HFF-Myc (cell line): ENCODE measurements at regions not wholly inside any gene's neighbourhood (a gene's known extent, or its start where the extent isn't known, plus 50 kb on each side); places are given as distances from the start of the nearest gene placed in this dataset.

Experiments used
- DNase-seq: peaks from one replicate; pipeline ENCODE4 v3.0.0-alpha.2; 2011; ENCODE audit warnings: low read depth; ENCODE audit errors: extremely low read depth
- H3K4me3 ChIP-seq: replicated peaks from 2 replicates; pipeline ENCODE4 v1.5.1; 2011; ENCODE audit warnings: low read depth, mild to moderate bottlenecking, control low read depth, low read length
- TF ChIP-seq, protein P1 (sequence below): IDR thresholded peaks from 2 replicates; pipeline ENCODE4 v1.5.1; 2012; ENCODE audit warnings: mild to moderate bottlenecking, low read depth, low read length, control low read depth; ENCODE audit errors: missing control alignments

DNA sequence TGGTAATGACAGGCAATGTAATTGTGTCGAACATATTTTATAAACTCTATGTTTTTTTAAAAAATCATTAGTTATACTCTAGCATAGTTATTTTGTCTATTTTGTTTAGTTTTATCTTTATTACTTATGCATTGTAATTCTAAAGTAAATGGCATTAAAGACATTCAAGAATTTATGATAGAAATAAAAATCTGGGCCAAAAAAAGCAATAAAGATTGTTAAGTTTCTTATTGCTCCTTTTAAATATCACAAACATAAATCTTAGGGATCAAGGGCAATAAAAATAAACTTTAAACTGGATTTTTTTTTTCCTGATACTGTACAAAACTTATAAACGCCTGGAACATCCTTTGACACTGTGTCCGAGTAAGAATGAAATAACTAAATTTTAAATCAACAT lies 931.5 kb upstream of the EYS start:
- TF ChIP-seq, protein P1, sequence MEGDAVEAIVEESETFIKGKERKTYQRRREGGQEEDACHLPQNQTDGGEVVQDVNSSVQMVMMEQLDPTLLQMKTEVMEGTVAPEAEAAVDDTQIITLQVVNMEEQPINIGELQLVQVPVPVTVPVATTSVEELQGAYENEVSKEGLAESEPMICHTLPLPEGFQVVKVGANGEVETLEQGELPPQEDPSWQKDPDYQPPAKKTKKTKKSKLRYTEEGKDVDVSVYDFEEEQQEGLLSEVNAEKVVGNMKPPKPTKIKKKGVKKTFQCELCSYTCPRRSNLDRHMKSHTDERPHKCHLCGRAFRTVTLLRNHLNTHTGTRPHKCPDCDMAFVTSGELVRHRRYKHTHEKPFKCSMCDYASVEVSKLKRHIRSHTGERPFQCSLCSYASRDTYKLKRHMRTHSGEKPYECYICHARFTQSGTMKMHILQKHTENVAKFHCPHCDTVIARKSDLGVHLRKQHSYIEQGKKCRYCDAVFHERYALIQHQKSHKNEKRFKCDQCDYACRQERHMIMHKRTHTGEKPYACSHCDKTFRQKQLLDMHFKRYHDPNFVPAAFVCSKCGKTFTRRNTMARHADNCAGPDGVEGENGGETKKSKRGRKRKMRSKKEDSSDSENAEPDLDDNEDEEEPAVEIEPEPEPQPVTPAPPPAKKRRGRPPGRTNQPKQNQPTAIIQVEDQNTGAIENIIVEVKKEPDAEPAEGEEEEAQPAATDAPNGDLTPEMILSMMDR: no peak
- DNase-seq: no peak
- no peak overlapping the region for H3K4me3 ChIP-seq

DNA sequence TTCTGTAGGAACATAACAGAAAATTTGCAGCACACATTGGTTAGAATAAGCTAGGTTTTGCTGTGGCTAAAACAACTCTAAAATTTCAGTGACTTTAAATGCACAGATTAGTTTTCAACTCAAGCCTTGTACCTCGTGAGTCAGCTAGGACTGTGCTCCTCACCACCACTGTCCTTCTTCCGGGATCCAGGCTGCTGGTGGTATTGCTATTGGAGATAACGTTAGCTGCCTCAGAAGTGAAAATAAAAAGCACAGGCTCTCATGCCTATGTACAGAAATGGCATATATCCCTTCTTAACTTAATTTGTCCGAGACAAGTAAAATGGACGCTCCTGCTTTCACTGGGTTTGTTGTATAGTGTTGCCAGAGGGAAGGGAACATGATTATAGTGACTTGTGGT lies 931.1 kb upstream of the EYS start:
- TF ChIP-seq, protein P1: no peak
- DNase-seq: no peak
- H3K4me3 ChIP-seq: no peak overlapping the region

DNA sequence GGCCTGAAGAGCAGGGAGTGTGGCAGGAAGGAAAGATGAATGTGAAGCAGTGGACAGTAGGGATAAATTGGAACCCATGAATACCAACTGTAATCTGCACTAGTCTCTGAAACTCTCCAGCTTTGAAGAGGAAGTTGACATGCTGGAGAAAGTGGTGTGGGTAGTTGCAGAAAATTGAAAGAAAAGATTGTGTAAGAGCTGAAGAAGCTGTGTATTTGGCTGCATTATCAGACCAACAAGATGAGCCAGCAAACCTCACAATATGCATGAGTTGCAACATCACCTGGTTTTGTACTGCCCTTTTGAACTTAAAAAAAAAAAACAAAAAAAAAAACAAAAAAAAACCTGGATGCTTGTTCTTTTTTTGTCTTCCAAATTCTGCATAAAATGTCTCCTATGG lies 921.9 kb upstream of the EYS start:
- TF ChIP-seq, protein P1: no peak
- H3K4me3 ChIP-seq: no peak overlapping the region
- no peak for DNase-seq

DNA sequence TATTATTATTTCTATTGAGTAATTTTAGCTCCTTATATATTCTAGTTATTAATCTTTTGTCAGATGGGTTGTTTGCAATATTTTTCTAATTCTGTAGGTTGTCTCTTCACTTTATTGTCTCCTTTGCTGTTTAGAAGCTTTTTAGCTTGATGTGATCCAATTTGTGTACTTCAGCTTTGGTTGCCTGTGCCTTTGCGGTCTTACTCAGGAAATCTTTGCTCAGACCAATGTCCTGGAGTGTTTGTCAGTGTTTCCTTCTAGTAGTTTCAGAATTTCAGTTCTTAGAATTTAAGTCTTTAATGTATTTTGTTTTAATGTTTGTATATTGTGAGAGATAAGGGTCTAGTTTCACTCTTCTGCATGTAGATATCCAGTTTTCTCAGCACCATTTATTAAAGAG lies 916.0 kb upstream of the EYS start:
- TF ChIP-seq, protein P1: no peak
- no peak overlapping the region for H3K4me3 ChIP-seq
- no peak for DNase-seq

DNA sequence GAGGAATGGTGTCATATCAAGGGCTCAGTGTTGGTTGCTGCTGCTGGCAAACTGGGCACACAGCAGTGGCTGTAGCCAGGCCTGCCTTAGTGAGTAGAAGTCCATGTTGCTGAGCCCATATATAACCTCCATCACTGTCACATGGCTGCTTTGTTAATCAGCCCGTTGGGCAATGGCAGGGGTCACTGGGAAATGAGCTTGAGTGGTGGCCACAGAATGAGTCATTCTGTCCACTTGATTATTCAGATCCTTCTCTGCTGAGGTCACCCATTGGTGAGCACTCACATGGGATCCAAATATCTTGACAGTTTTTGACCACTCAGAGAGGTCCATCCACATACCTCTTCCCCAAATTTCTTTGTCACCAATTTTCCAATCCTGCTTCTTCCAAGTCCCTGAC lies 898.9 kb upstream of the EYS start:
- no peak overlapping the region for H3K4me3 ChIP-seq
- TF ChIP-seq, protein P1: no peak
- no peak for DNase-seq

DNA sequence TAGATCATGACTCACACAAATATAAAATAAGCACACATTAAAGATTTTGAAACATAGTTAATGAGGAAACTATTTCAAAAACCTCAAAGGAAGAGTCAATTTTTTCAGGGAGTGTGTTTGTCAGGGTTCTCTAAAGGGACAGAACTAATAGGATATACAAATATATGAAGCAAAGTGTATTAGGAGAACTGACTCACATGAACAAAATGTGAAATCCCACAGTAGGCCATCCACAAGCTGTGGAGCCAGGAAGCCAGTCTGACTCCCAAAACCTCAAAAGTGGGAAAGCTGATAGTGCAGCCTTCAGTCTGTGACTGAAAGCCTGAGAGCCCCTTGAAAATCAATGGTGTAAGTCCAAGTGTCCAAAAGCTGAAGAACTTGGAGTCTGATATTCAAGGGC lies 898.0 kb upstream of the EYS start:
- no peak overlapping the region for H3K4me3 ChIP-seq
- DNase-seq: no peak
- TF ChIP-seq, protein P1: no peak

DNA sequence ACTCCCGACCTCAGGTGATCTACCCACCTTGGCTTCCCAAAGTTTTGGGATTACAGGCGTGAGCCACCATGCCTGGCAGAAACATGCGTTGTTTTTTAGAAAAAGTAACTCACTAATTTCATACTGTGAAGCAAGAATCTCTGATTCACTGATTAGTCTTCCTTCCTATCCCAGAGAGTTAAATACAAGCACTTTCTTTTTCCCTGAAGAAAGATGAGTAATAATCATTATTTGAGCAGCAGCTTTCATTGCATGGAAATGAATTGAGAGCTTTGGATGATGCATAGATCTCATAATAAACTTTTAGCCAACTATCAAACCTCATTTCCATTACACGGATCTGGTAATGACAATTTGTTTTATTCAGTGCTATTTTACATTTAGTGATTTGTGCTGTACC lies 892.5 kb upstream of the EYS start:
- TF ChIP-seq, protein P1: no peak
- DNase-seq: no peak

More for the DNA sequence above, 892.5 kb upstream of the EYS start:
- H3K4me3 ChIP-seq: no peak overlapping the region
